ENCODE measurements at regions not wholly inside any gene's neighbourhood (a gene's known extent, or its start where the extent isn't known, plus 50 kb on each side); places are given as distances from the start of the nearest gene placed in this dataset.

DNA sequence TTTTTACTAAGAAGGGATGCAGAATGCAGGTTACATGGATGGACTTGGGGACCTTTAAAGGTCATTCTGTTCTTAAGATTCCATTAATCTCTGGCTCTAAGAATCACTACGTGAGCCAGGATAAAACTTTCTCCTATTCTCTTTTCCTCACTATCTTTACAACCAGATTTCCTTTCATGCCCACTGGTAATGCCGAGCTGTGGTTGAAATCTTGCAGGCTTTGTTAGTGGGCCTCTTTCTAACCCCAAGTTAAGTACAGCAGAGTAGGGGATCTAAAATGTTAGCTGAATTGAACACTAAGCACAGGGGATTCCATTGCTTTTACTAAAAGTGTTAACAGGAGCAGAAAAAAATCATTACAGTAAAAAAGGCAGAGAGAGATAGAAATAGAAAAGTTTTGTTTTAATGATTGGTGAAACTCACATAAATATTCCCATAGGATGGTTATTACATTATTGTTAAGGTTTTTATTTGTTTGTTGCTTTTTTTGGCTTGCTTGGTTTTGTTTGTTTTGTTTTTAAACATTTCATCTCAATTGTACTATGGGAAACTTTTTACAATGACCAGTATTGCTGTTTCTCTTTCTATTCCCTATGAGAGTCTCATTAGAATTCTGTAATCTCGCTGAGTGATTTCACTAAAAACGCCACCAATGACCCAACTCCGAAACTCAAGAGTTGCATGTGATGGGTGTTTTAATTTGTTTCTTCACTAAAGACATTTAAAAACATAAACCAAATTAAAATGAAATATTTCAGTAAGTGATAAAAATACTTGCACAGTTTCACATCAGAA is 54.1 kb upstream of the HTATIP2 start:
- H3K4me1 ChIP-seq (ENCODE audit: insufficient read depth, low read length, poor library complexity, severe bottlenecking) = no peaks in the 10 kb centered on the region
- no peaks in the 10 kb centered on the region for H3K9me3 ChIP-seq (ENCODE audit: low read length)
- H2AFZ ChIP-seq (ENCODE audit: low read length) = no peak overlapping the region
- POLR2A ChIA-PET = no interaction called here
- BruUV-seq (replicated peaks) = no TSS peak
- no peaks in the 10 kb centered on the region for H3K79me2 ChIP-seq (ENCODE audit: insufficient read depth, low read depth, low read length)
- intact Hi-C loops (cut with micrococcal nuclease; ENCODE audit: unreplicated experiment) = no loop called here
- no peak overlapping the region for H3K4me3 ChIP-seq (ENCODE audit: low read depth, low read length, poor library complexity, severe bottlenecking)
- H3K9me2 ChIP-seq (ENCODE audit: insufficient read depth, low read length) = no peaks in the 10 kb centered on the region
- H4K20me1 ChIP-seq (ENCODE audit: insufficient read depth, low read length) = no peaks in the 10 kb centered on the region
- H3K4me2 ChIP-seq (ENCODE audit: low read length) = no peak overlapping the region
- DNase-seq (ENCODE audit: low spot score) = no peak
- H3K27ac ChIP-seq (ENCODE audit: low read depth, low read length, poor library complexity, severe bottlenecking) = no peak overlapping the region
- TF ChIP-seq, protein P1, sequence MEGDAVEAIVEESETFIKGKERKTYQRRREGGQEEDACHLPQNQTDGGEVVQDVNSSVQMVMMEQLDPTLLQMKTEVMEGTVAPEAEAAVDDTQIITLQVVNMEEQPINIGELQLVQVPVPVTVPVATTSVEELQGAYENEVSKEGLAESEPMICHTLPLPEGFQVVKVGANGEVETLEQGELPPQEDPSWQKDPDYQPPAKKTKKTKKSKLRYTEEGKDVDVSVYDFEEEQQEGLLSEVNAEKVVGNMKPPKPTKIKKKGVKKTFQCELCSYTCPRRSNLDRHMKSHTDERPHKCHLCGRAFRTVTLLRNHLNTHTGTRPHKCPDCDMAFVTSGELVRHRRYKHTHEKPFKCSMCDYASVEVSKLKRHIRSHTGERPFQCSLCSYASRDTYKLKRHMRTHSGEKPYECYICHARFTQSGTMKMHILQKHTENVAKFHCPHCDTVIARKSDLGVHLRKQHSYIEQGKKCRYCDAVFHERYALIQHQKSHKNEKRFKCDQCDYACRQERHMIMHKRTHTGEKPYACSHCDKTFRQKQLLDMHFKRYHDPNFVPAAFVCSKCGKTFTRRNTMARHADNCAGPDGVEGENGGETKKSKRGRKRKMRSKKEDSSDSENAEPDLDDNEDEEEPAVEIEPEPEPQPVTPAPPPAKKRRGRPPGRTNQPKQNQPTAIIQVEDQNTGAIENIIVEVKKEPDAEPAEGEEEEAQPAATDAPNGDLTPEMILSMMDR (conservative IDR thresholded peaks at IDR 0.05; ENCODE audit: low read length) = no peak
- TF ChIP-seq EZH2phosphoT487 (IDR thresholded peaks at IDR 0.05; ENCODE audit: borderline replicate concordance, low read depth, low read length) = no peak
- CTCF ChIA-PET (ENCODE audit: unreplicated experiment) = no interaction called here
- no peaks in the 10 kb centered on the region for H3K36me3 ChIP-seq (ENCODE audit: insufficient read depth, low read length)

DNA sequence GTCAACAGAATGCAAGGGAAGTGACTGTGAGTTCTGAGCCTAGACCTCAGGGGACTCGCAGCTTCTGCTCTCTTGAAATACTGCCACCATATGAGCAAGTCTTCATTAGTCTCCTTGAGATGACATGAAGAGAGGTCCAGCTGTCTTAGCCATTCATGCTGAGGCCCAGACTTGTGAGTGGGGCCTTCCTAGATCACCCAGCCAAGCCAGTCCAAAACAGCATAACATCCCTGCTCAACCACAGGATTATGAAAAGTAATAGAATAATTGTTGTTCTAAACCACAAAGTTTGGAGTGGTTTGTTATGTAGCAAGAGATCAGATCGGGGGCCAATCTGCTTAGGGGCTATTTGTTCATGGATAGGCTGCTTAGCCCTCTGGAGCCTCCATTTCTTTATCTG is 54.9 kb upstream of the HTATIP2 start:
- DNase-seq (ENCODE audit: low spot score) = no peak
- intact Hi-C loops (cut with micrococcal nuclease; ENCODE audit: unreplicated experiment) = no loop called here
- no peak overlapping the region for H3K4me3 ChIP-seq (ENCODE audit: low read depth, low read length, poor library complexity, severe bottlenecking)

More for the DNA sequence above, 54.9 kb upstream of the HTATIP2 start:
- POLR2A ChIA-PET = interaction anchor here (1.2 kb wide), 1 partner anchor 13 kb away, joined by 4 read pairs; no protein-coding TSS in a partner anchor
- Histone ChIP-seq H4K20me1 (ENCODE audit: insufficient read depth, low read length) (no peaks in the 10 kb centered on the region), H2AFZ (ENCODE audit: low read length) (no peak overlapping the region), H3K27ac (ENCODE audit: low read depth, low read length, poor library complexity, severe bottlenecking) (no peak overlapping the region), H3K79me2 (ENCODE audit: insufficient read depth, low read depth, low read length) (no peaks in the 10 kb centered on the region), H3K4me1 (ENCODE audit: insufficient read depth, low read length, poor library complexity, severe bottlenecking) (no peaks in the 10 kb centered on the region), H3K9me2 (ENCODE audit: insufficient read depth, low read length) (no peaks in the 10 kb centered on the region), H3K36me3 (ENCODE audit: insufficient read depth, low read length) (no peaks in the 10 kb centered on the region), H3K9me3 (ENCODE audit: low read length) (no peaks in the 10 kb centered on the region), H3K4me2 (ENCODE audit: low read length) (no peak overlapping the region)
- BruUV-seq (replicated peaks) = no TSS peak
- TF ChIP-seq, protein P1 (conservative IDR thresholded peaks at IDR 0.05; ENCODE audit: low read length) = no peak
- no peak for TF ChIP-seq EZH2phosphoT487 (IDR thresholded peaks at IDR 0.05; ENCODE audit: borderline replicate concordance, low read depth, low read length)
- CTCF ChIA-PET (ENCODE audit: unreplicated experiment) = no interaction called here

Measured in OCI-LY7 (cell line).